ENCODE measurements at regions not wholly inside any gene's neighbourhood (a gene's known extent, or its start where the extent isn't known, plus 50 kb on each side); places are given as distances from the start of the nearest gene placed in this dataset.

DNA sequence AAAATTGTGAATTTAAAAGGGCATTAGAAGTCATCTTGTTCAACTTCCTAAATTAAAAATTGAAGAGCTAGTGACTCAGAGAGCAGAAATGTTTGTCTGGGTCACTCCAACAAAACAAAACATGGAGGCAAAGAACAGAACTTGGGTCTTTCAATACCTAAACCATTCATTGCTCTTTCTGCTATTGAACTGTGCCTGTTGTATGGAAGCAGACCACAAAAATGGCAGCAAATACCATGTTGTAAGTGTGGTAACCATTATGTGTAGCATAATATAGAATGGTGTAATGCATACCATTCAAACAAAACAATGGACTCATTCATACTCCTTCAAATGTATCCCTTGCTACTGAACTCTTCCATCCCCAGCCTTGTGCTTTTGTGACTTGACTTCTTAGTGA is 360.2 kb upstream of the NRG3 start:
- Mint-ChIP-seq H3K27me3 (ENCODE audit: insufficient read depth, unreplicated experiment) (no peaks in the 10 kb centered on the region), H3K9me3 (ENCODE audit: unreplicated experiment) (peaks cover 10% of the 10 kb centered on the region), H3K36me3 (ENCODE audit: insufficient read depth, unreplicated experiment) (peaks cover 4% of the 10 kb centered on the region), H3K4me1 (ENCODE audit: low read depth, unreplicated experiment) (no peaks in the 10 kb centered on the region), H3K27ac (ENCODE audit: unreplicated experiment) (no peak overlapping the region), H3K4me3 (ENCODE audit: unreplicated experiment) (no peak overlapping the region)
- POLR2A ChIA-PET = no interaction called here
- no peak for DNase-seq
- TF ChIP-seq, protein P1, sequence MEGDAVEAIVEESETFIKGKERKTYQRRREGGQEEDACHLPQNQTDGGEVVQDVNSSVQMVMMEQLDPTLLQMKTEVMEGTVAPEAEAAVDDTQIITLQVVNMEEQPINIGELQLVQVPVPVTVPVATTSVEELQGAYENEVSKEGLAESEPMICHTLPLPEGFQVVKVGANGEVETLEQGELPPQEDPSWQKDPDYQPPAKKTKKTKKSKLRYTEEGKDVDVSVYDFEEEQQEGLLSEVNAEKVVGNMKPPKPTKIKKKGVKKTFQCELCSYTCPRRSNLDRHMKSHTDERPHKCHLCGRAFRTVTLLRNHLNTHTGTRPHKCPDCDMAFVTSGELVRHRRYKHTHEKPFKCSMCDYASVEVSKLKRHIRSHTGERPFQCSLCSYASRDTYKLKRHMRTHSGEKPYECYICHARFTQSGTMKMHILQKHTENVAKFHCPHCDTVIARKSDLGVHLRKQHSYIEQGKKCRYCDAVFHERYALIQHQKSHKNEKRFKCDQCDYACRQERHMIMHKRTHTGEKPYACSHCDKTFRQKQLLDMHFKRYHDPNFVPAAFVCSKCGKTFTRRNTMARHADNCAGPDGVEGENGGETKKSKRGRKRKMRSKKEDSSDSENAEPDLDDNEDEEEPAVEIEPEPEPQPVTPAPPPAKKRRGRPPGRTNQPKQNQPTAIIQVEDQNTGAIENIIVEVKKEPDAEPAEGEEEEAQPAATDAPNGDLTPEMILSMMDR (IDR thresholded peaks at IDR 0.05; ENCODE audit: insufficient read depth in 1 of 2, low read depth in 1 of 2, low read length in 1 of 2, severe bottlenecking in 1 of 2, unreplicated experiment in 1 of 2) = no peak
- Histone ChIP-seq H3K4me3 (ENCODE audit: low read depth, low read length) (no peak overlapping the region), H3K9me3 (0 out of 2 replicates have a peak, but pooled peaks cover 6% of the 10 kb centered on the region), H3K4me1 (no peaks in the 10 kb centered on the region), H3K27me3 (replicated peaks; ENCODE audit: control insufficient read depth, insufficient read depth, low read length) (no peaks in the 10 kb centered on the region), H3K36me3 (ENCODE audit: control insufficient read depth, insufficient read depth, low read length) (no peaks in the 10 kb centered on the region)
- CTCF ChIA-PET = no interaction called here
- intact Hi-C loops (cut with micrococcal nuclease; ENCODE audit: unreplicated experiment) = no loop called here
- no TSS peak for BruUV-seq (replicated peaks)

DNA sequence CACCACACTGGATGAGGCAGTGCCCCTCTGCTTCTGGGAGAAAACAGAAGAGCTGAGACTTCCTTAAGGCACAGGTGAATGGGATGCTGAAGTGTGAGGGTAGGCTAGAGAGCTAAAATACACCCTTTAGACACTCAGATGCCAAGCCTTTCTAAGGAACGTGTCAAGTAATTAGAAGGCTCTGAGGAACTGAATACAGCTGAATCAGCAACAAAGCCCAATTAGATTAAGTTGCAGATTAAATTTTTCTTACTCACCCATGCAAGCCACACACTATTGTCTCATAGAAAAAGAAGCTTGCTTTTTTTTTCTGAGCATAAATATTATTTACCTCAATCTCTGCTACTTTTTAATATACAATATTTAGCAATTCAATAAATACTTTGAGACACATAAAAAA is 354.3 kb upstream of the NRG3 start:
- ChIA-PET POLR2A (no interaction called here), CTCF (no interaction called here)
- H3K4me3 ChIP-seq (ENCODE audit: low read depth, low read length) = no peak overlapping the region
- Mint-ChIP-seq H3K4me3 (ENCODE audit: unreplicated experiment) (no peak overlapping the region), H3K4me1 (ENCODE audit: low read depth, unreplicated experiment) (no peaks in the 10 kb centered on the region), H3K9me3 (ENCODE audit: unreplicated experiment) (no peaks in the 10 kb centered on the region), H3K36me3 (ENCODE audit: insufficient read depth, unreplicated experiment) (no peaks in the 10 kb centered on the region), H3K27me3 (ENCODE audit: insufficient read depth, unreplicated experiment) (no peaks in the 10 kb centered on the region), H3K27ac (ENCODE audit: unreplicated experiment) (no peak overlapping the region)
- H3K9me3 ChIP-seq = no peaks in the 10 kb centered on the region
- H3K36me3 ChIP-seq (ENCODE audit: control insufficient read depth, insufficient read depth, low read length) = no peaks in the 10 kb centered on the region
- no TSS peak for BruUV-seq (replicated peaks)
- TF ChIP-seq, protein P1 (IDR thresholded peaks at IDR 0.05; ENCODE audit: insufficient read depth in 1 of 2, low read depth in 1 of 2, low read length in 1 of 2, severe bottlenecking in 1 of 2, unreplicated experiment in 1 of 2) = no peak
- no peaks in the 10 kb centered on the region for H3K4me1 ChIP-seq
- no peaks in the 10 kb centered on the region for H3K27me3 ChIP-seq (replicated peaks; ENCODE audit: control insufficient read depth, insufficient read depth, low read length)
- DNase-seq = no peak
- intact Hi-C loops (cut with micrococcal nuclease; ENCODE audit: unreplicated experiment) = no loop called here

DNA sequence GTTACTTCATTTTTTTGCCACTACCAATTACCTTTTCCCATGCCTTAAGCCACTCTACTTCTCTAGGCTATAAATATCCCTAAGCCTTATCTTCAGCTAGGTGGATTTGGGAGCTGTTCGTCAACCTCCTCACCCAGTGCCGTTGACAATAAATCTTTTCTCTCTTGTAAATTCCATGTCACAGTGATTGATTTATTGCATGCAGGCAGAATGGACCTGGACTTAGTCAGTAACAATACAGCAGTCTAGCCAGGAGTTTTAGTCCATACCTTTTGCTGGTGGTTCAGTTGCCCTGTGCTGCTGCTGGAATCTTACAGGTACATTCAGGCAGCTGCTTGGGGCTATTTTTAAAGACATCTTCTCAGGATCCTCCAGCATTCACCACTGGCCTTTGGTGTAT is 350.5 kb upstream of the NRG3 start:
- DNase-seq = peak in 1 of 2 experiments; percentile 29
- no TSS peak for BruUV-seq (replicated peaks)
- ChIA-PET POLR2A (no interaction called here), CTCF (no interaction called here)
- no peak overlapping the region for H3K27ac Mint-ChIP-seq (ENCODE audit: unreplicated experiment)
- no peaks in the 10 kb centered on the region for H3K9me3 ChIP-seq
- H3K4me1 ChIP-seq = no peaks in the 10 kb centered on the region
- H3K4me1 Mint-ChIP-seq (ENCODE audit: low read depth, unreplicated experiment) = no peaks in the 10 kb centered on the region
- H3K27me3 Mint-ChIP-seq (ENCODE audit: insufficient read depth, unreplicated experiment) = no peaks in the 10 kb centered on the region
- TF ChIP-seq, protein P1 (IDR thresholded peaks at IDR 0.05; ENCODE audit: insufficient read depth in 1 of 2, low read depth in 1 of 2, low read length in 1 of 2, severe bottlenecking in 1 of 2, unreplicated experiment in 1 of 2) = no peak
- no peaks in the 10 kb centered on the region for H3K36me3 Mint-ChIP-seq (ENCODE audit: insufficient read depth, unreplicated experiment)
- no peaks in the 10 kb centered on the region for H3K36me3 ChIP-seq (ENCODE audit: control insufficient read depth, insufficient read depth, low read length)
- intact Hi-C loops (cut with micrococcal nuclease; ENCODE audit: unreplicated experiment) = no loop called here
- H3K9me3 Mint-ChIP-seq (ENCODE audit: unreplicated experiment) = no peaks in the 10 kb centered on the region
- H3K4me3 ChIP-seq (ENCODE audit: low read depth, low read length) = no peak overlapping the region
- H3K4me3 Mint-ChIP-seq (ENCODE audit: unreplicated experiment) = no peak overlapping the region
- no peaks in the 10 kb centered on the region for H3K27me3 ChIP-seq (replicated peaks; ENCODE audit: control insufficient read depth, insufficient read depth, low read length)
